ENCODE measurements at regions not wholly inside any gene's neighbourhood (a gene's known extent, or its start where the extent isn't known, plus 50 kb on each side); places are given as distances from the start of the nearest gene placed in this dataset.
"Not testable (repeated sequence)": the region's sequence is repeated elsewhere in the genome, so short reads cannot be mapped to it uniquely, and the experiment has no call there.

DNA sequence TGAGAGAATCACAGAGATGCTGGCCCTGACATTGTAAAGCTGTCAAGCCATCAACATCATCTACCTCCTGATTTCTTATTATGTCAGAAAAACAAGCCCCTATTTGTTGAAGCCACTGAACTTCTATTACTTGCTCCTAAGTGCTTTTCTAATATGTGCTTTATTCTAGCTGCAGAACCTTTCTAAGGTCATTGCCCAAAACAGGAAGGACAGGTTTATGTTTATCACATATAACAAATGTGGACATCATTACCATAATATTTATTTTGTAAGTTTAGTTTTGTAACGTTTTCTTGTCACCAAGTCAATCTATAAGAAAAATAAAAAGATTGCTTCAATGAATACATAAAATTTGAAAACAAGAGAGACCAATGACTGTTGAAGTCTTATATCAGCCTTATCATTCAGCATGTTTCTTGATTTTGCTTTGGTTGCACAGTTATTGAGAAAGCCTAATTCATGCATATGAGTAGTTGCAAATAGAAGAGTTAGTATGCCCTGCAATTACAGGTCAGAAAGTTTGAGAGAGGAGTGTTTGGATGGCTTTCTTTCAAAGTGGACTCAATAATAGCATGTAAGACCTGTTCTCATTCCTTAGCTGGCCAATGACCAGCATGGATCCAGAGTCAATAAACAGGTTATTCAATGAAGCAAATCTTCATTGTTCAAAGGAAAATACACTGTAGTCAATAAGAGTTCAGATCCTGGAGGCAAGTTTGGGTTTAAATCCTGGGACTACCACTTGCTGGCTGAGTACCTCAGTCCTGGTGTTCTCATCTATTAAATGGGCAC lies 84.1 kb downstream of the MAB21L3 start:
- DNase-seq (no peak), ATAC-seq (no peak)
- Histone ChIP-seq H3K36me3 (no peaks in the 10 kb centered on the region), H3K4me1 (no peaks in the 10 kb centered on the region), H3K27ac (no peak overlapping the region), H3K9me3 (no peaks in the 10 kb centered on the region), H3K27me3 (no peaks in the 10 kb centered on the region), H3K4me3 (no peak overlapping the region)
- TF ChIP-seq CTCF (IDR thresholded peaks at IDR 0.05 in 4 of 5, conservative IDR thresholded peaks at IDR 0.05 in 1 of 5) (no peak), POLR2A (IDR thresholded peaks at IDR 0.05) (no peak)
- intact Hi-C loops (cut with DNase I; ENCODE audit: low total_unique reads) (no loop called here), in situ Hi-C loops (cut with MboI; ENCODE audit: low sequenced_read_pairs in 4 of 4) (no loop called here)

GRCh38 chr1:116200343-116200742 lies 89.1 kb downstream of the MAB21L3 start:
- ATAC-seq; in situ Hi-C loops (cut with MboI; ENCODE audit: low sequenced_read_pairs in 4 of 4); intact Hi-C loops (cut with DNase I; ENCODE audit: low total_unique reads); H3K9me3 ChIP-seq; H3K36me3 ChIP-seq; H3K27me3 ChIP-seq; H3K4me1 ChIP-seq; H3K27ac ChIP-seq; DNase-seq; H3K4me3 ChIP-seq: not testable (repeated sequence)

DNA sequence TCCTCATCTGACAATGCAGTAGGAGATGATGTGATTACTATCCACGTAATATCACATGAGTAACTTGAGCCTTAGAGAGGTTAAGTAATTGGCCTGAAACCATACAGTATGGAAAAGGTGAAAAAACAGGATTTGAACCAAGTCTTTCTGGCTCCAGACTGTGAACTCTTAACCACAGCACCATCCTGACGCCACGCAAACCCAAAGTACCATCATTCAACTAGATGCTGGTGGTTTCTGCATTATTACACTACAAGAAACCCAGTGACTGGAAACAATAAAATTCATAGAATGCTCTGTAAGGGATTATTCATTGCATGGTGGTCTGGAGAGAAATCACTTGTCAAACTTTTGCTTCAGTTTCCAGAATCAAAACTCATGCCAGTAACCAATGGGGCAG lies 90.7 kb downstream of the MAB21L3 start:
- DNase-seq (no peak), ATAC-seq (no peak)
- no peaks in the 10 kb centered on the region for H3K4me1 ChIP-seq
- intact Hi-C loops (cut with DNase I; ENCODE audit: low total_unique reads), result no loop called here
- no peak overlapping the region for H3K4me3 ChIP-seq
- no peak overlapping the region for H3K27ac ChIP-seq
- H3K36me3 ChIP-seq, result no peaks in the 10 kb centered on the region
- TF ChIP-seq POLR2A (IDR thresholded peaks at IDR 0.05) (no peak), CTCF (IDR thresholded peaks at IDR 0.05 in 4 of 5, conservative IDR thresholded peaks at IDR 0.05 in 1 of 5) (no peak)
- H3K9me3 ChIP-seq, result no peaks in the 10 kb centered on the region
- H3K27me3 ChIP-seq, result no peaks in the 10 kb centered on the region
- in situ Hi-C loops (cut with MboI; ENCODE audit: low sequenced_read_pairs in 4 of 4), result no loop called here

GRCh38 chr1:116203181-116203723 lies 92.1 kb downstream of the MAB21L3 start:
- DNase-seq (no peak), ATAC-seq (no peak)
- Histone ChIP-seq H3K9me3 (no peaks in the 10 kb centered on the region), H3K4me3 (no peak overlapping the region), H3K27ac (no peak overlapping the region), H3K27me3 (no peaks in the 10 kb centered on the region), H3K4me1 (no peaks in the 10 kb centered on the region), H3K36me3 (no peaks in the 10 kb centered on the region)
- in situ Hi-C loops (cut with MboI; ENCODE audit: low sequenced_read_pairs in 4 of 4) (no loop called here), intact Hi-C loops (cut with DNase I; ENCODE audit: low total_unique reads) (no loop called here)
- TF ChIP-seq POLR2A (IDR thresholded peaks at IDR 0.05), result no peak
- TF ChIP-seq CTCF (IDR thresholded peaks at IDR 0.05 in 4 of 5, conservative IDR thresholded peaks at IDR 0.05 in 1 of 5), result no peak

DNA sequence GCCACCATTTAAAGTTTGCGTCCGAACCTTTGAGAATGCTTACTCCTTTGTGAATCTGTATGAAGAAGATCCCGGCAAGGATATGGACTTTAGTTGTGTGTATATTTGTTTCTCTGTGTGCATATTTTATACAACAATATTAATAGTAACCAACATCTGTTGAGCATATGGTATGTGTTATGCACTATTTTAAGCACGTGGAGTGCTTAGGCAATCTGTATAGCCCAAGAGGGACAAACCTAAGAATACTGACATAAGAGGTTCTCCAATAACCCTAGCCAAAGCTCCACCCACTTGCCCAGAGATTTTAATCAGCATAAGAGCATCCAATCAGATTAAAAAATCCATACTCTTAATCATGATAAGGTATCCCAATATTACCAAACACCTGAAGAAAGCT lies 92.7 kb downstream of the MAB21L3 start:
- no peak overlapping the region for H3K27ac ChIP-seq
- no peaks in the 10 kb centered on the region for H3K9me3 ChIP-seq
- DNase-seq (no peak), ATAC-seq (no peak)
- no peak for TF ChIP-seq POLR2A (IDR thresholded peaks at IDR 0.05)
- no peak for TF ChIP-seq CTCF (IDR thresholded peaks at IDR 0.05 in 4 of 5, conservative IDR thresholded peaks at IDR 0.05 in 1 of 5)
- H3K27me3 ChIP-seq, result no peaks in the 10 kb centered on the region
- intact Hi-C loops (cut with DNase I; ENCODE audit: low total_unique reads), result no loop called here
- no peak overlapping the region for H3K4me3 ChIP-seq
- in situ Hi-C loops (cut with MboI; ENCODE audit: low sequenced_read_pairs in 4 of 4), result no loop called here
- H3K36me3 ChIP-seq, result no peaks in the 10 kb centered on the region
- H3K4me1 ChIP-seq, result no peaks in the 10 kb centered on the region
